CD4-positive, alpha-beta memory T cell (primary cell): ENCODE measurements at regions not wholly inside any gene's neighbourhood (a gene's known extent, or its start where the extent isn't known, plus 50 kb on each side); places are given as distances from the start of the nearest gene placed in this dataset.

Source experiments
- CTCF ChIA-PET: fragments of 350-600 bp; sonication (Branson Sonifier 250); formaldehyde crosslinking; loops from one replicate; lab custom pipeline; 2021; ENCODE audit warnings: inconsistent platforms; ENCODE audit not compliant: partially characterized antibody; lab: Charles Lee
- POLR2A ChIA-PET: fragments of 350-600 bp; sonication (Branson Sonifier 250); formaldehyde crosslinking; loops from one replicate; lab custom pipeline; 2021; ENCODE audit not compliant: partially characterized antibody; lab: Charles Lee
- DNase-seq, 5 donors: peaks; one replicate each; pipeline versions ENCODE4 v3.0.0 to v3.0.0-alpha.2; 2020 to 2022; ENCODE audit warnings: mixed read lengths in 1 of 5
- H3K27ac ChIP-seq: one replicate; pipeline ENCODE4 v1.7.0; 2013; ENCODE audit warnings: low read depth, low read length
- H3K27me3 ChIP-seq: 2 replicates; pipeline ENCODE4 v1.7.0; 2013; ENCODE audit warnings: mild to moderate bottlenecking, low read length, moderate library complexity; ENCODE audit not compliant: insufficient read depth
- H3K36me3 ChIP-seq: 2 replicates; pipeline ENCODE4 v1.7.0; 2013; ENCODE audit warnings: mild to moderate bottlenecking, low read length, moderate library complexity; ENCODE audit not compliant: insufficient read depth
- H3K4me1 ChIP-seq: 2 replicates; pipeline ENCODE4 v1.7.0; 2013; ENCODE audit warnings: mild to moderate bottlenecking, low read length, moderate library complexity; ENCODE audit not compliant: insufficient read depth
- H3K4me3 ChIP-seq, 2 donors: one replicate each; pipeline ENCODE4 v1.7.0; 2013; ENCODE audit warnings: low read length in 2 of 2, mild to moderate bottlenecking in 1 of 2
- H3K9me3 ChIP-seq, 2 donors: one replicate each; pipeline ENCODE4 v1.7.0; 2013; ENCODE audit warnings: low read length in 2 of 2, control low read depth in 1 of 2; ENCODE audit not compliant: control insufficient read depth in 1 of 2
- H3K27ac Mint-ChIP-seq, 7 donors: one replicate each; pipeline ENCODE4 v1.8.0; 2020 to 2021; ENCODE audit warnings: mixed read lengths in 7 of 7, mild to moderate bottlenecking in 6 of 7, inconsistent platforms in 3 of 7, moderate library complexity in 3 of 7
- H3K27me3 Mint-ChIP-seq, 2 donors: one replicate each; pipeline ENCODE4 v1.8.0; 2020 to 2021; ENCODE audit warnings: mixed read lengths in 2 of 2
- H3K36me3 Mint-ChIP-seq, 2 donors: one replicate each; pipeline ENCODE4 v1.8.0; 2020 to 2021; ENCODE audit warnings: mixed read lengths in 2 of 2, inconsistent platforms in 1 of 2, mild to moderate bottlenecking in 1 of 2
- H3K4me1 Mint-ChIP-seq, 4 donors: one replicate each; pipeline ENCODE4 v1.8.0; 2020 to 2021; ENCODE audit warnings: mixed read lengths in 4 of 4, mild to moderate bottlenecking in 1 of 4
- H3K4me3 Mint-ChIP-seq, 8 donors: one replicate each; pipeline ENCODE4 v1.8.0; 2020 to 2021; ENCODE audit warnings: mixed read lengths in 8 of 8, mild to moderate bottlenecking in 7 of 8, moderate library complexity in 6 of 8, inconsistent platforms in 3 of 8
- H3K9me3 Mint-ChIP-seq, 8 donors: one replicate each; pipeline ENCODE4 v1.8.0; 2020 to 2021; ENCODE audit warnings: mixed read lengths in 8 of 8, mild to moderate bottlenecking in 5 of 8, inconsistent platforms in 3 of 8, moderate library complexity in 1 of 8
- intact Hi-C: fragments of 100-400 bp; cut with micrococcal nuclease; formaldehyde crosslinking; loops from one replicate; pipeline ENCODE4 v1.15.1; 2023

- Histone ChIP-seq H3K4me3 (no peak overlapping the region), H3K27me3 (peaks cover 5% of the 10 kb centered on the region), H3K27ac (no peak overlapping the region), H3K4me1 (no peaks in the 10 kb centered on the region), H3K9me3 (no peaks in the 10 kb centered on the region), H3K36me3 (no peaks in the 10 kb centered on the region)
- Mint-ChIP-seq H3K4me3 (no peak overlapping the region), H3K4me1 (no peaks in the 10 kb centered on the region), H3K27ac (no peak overlapping the region), H3K27me3 (peaks cover 10 to 27% of the 10 kb centered on the region in 2 donors), H3K36me3 (no peaks in the 10 kb centered on the region), H3K9me3 (no peaks in the 10 kb centered on the region)
- CTCF ChIA-PET, result no interaction called here
- intact Hi-C loops, result no loop called here
- POLR2A ChIA-PET, result no interaction called here
- no peak for DNase-seq
Measured at GRCh38 chr2:60623040-60623439, 69.6 kb upstream of the BCL11A start.

- POLR2A ChIA-PET, result no interaction called here
- H3K36me3 Mint-ChIP-seq, result no peaks in the 10 kb centered on the region
- intact Hi-C loops, result no loop called here
- H3K4me3 ChIP-seq, result no peak overlapping the region
- no peak overlapping the region for H3K27ac Mint-ChIP-seq
- H3K36me3 ChIP-seq, result no peaks in the 10 kb centered on the region
- H3K4me1 ChIP-seq, result no peaks in the 10 kb centered on the region
- no peaks in the 10 kb centered on the region for H3K4me1 Mint-ChIP-seq
- no peak overlapping the region for H3K4me3 Mint-ChIP-seq
- no peak for DNase-seq
- H3K27ac ChIP-seq, result no peak overlapping the region
- no peaks in the 10 kb centered on the region for H3K9me3 Mint-ChIP-seq
- CTCF ChIA-PET, result interaction anchor here (1.6 to 2.9 kb wide), 2 partner anchors 10 to 16 kb away, joined by 8 to 13 read pairs; no protein-coding TSS in a partner anchor
- peaks cover 13 to 35% of the 10 kb centered on the region in 2 donors for H3K27me3 Mint-ChIP-seq
- H3K27me3 ChIP-seq, result peaks cover 5% of the 10 kb centered on the region
- no peaks in the 10 kb centered on the region for H3K9me3 ChIP-seq
Measured at GRCh38 chr2:60627412-60627811, 74.0 kb upstream of the BCL11A start.

GRCh38 chr2:60628026-60628425 lies 74.6 kb upstream of the BCL11A start:
- ChIA-PET CTCF (interaction anchor here (1.4 to 2.9 kb wide), 3 partner anchors 8 to 15 kb away, joined by 5 to 13 read pairs (median 8); no protein-coding TSS in a partner anchor), POLR2A (no interaction called here)
- Mint-ChIP-seq H3K27me3 (peaks cover 12 to 36% of the 10 kb centered on the region in 2 donors), H3K36me3 (no peaks in the 10 kb centered on the region), H3K4me1 (no peaks in the 10 kb centered on the region), H3K4me3 (no peak overlapping the region), H3K27ac (no peak overlapping the region), H3K9me3 (no peaks in the 10 kb centered on the region)
- intact Hi-C loops, result no loop called here
- Histone ChIP-seq H3K36me3 (no peaks in the 10 kb centered on the region), H3K4me3 (no peak overlapping the region), H3K27ac (no peak overlapping the region), H3K27me3 (peaks cover 5% of the 10 kb centered on the region), H3K4me1 (no peaks in the 10 kb centered on the region), H3K9me3 (no peaks in the 10 kb centered on the region)
- DNase-seq, result no peak

GRCh38 chr2:60628615-60629304 lies 75.3 kb upstream of the BCL11A start:
- H3K9me3 Mint-ChIP-seq, result no peaks in the 10 kb centered on the region
- DNase-seq, result no peak
- peaks cover 11 to 34% of the 10 kb centered on the region in 2 donors for H3K27me3 Mint-ChIP-seq
- Histone ChIP-seq H3K27ac (no peak overlapping the region), H3K9me3 (no peaks in the 10 kb centered on the region), H3K27me3 (peaks cover 5% of the 10 kb centered on the region), H3K4me3 (no peak overlapping the region), H3K4me1 (no peaks in the 10 kb centered on the region), H3K36me3 (no peaks in the 10 kb centered on the region)
- no peaks in the 10 kb centered on the region for H3K36me3 Mint-ChIP-seq
- H3K4me3 Mint-ChIP-seq, result no peak overlapping the region
- POLR2A ChIA-PET, result no interaction called here
- H3K4me1 Mint-ChIP-seq, result no peaks in the 10 kb centered on the region
- intact Hi-C loops, result no loop called here
- CTCF ChIA-PET, result interaction anchor here (1.4 to 2.9 kb wide), 3 partner anchors 8 to 15 kb away, joined by 5 to 13 read pairs (median 8); no protein-coding TSS in a partner anchor
- no peak overlapping the region for H3K27ac Mint-ChIP-seq

GRCh38 chr2:60629305-60629662 lies 75.8 kb upstream of the BCL11A start:
- Histone ChIP-seq H3K4me3 (no peak overlapping the region), H3K4me1 (no peaks in the 10 kb centered on the region), H3K27ac (no peak overlapping the region), H3K36me3 (no peaks in the 10 kb centered on the region), H3K27me3 (peaks cover 5% of the 10 kb centered on the region), H3K9me3 (no peaks in the 10 kb centered on the region)
- Mint-ChIP-seq H3K4me3 (no peak overlapping the region), H3K9me3 (no peaks in the 10 kb centered on the region), H3K4me1 (no peaks in the 10 kb centered on the region), H3K36me3 (no peaks in the 10 kb centered on the region), H3K27me3 (peaks cover 11 to 34% of the 10 kb centered on the region in 2 donors), H3K27ac (no peak overlapping the region)
- DNase-seq, result no peak
- intact Hi-C loops, result no loop called here
- ChIA-PET CTCF (interaction anchor here (1.4 to 2.9 kb wide), 2 partner anchors 9 to 14 kb away, joined by 5 to 13 read pairs; no protein-coding TSS in a partner anchor), POLR2A (no interaction called here)

- Histone ChIP-seq H3K4me1 (no peaks in the 10 kb centered on the region), H3K36me3 (no peaks in the 10 kb centered on the region), H3K9me3 (no peaks in the 10 kb centered on the region), H3K27me3 (peaks cover 5% of the 10 kb centered on the region), H3K4me3 (no peak overlapping the region), H3K27ac (no peak overlapping the region)
- Mint-ChIP-seq H3K9me3 (no peaks in the 10 kb centered on the region), H3K27ac (no peak overlapping the region), H3K4me1 (no peaks in the 10 kb centered on the region), H3K36me3 (no peaks in the 10 kb centered on the region), H3K4me3 (no peak overlapping the region), H3K27me3 (peaks cover 11 to 29% of the 10 kb centered on the region in 2 donors)
- DNase-seq, result no peak
- ChIA-PET POLR2A (no interaction called here), CTCF (interaction anchor here (2.9 kb wide), 1 partner anchor 13 kb away, joined by 13 read pairs; no protein-coding TSS in a partner anchor)
- intact Hi-C loops, result no loop called here
Measured at GRCh38 chr2:60629801-60630385, 76.4 kb upstream of the BCL11A start.

GRCh38 chr2:60633615-60634014 lies 80.2 kb upstream of the BCL11A start:
- Mint-ChIP-seq H3K27me3 (peaks cover 8 to 26% of the 10 kb centered on the region in 2 donors), H3K9me3 (peaks cover 0 to 2% (median 0%) of the 10 kb centered on the region in 8 donors), H3K36me3 (no peaks in the 10 kb centered on the region), H3K27ac (no peak overlapping the region), H3K4me1 (no peaks in the 10 kb centered on the region), H3K4me3 (no peak overlapping the region)
- ChIA-PET CTCF (interaction anchor here (3.5 kb wide), 1 partner anchor 10 kb away, joined by 17 read pairs; no protein-coding TSS in a partner anchor), POLR2A (no interaction called here)
- no peak for DNase-seq
- intact Hi-C loops, result no loop called here
- H3K27ac ChIP-seq, result no peak overlapping the region
- no peaks in the 10 kb centered on the region for H3K4me1 ChIP-seq
- no peaks in the 10 kb centered on the region for H3K27me3 ChIP-seq
- no peaks in the 10 kb centered on the region for H3K36me3 ChIP-seq
- no peak overlapping the region for H3K4me3 ChIP-seq
- H3K9me3 ChIP-seq, result no peaks in the 10 kb centered on the region
